Erythroblast (primary cell): ENCODE measurements at regions not wholly inside any gene's neighbourhood (a gene's known extent, or its start where the extent isn't known, plus 50 kb on each side); places are given as distances from the start of the nearest gene placed in this dataset.

Experiments
- GATA1 ChIP-seq: IDR thresholded peaks from 2 replicates; pipeline ENCODE4 v1.6.1; 2011; ENCODE audit warnings: low read depth, mild to moderate bottlenecking, control low read depth, low read length, moderate library complexity
- POLR2A ChIP-seq: IDR thresholded peaks from 2 replicates; pipeline ENCODE4 v1.6.1; 2011; ENCODE audit warnings: mild to moderate bottlenecking, low read length

DNA sequence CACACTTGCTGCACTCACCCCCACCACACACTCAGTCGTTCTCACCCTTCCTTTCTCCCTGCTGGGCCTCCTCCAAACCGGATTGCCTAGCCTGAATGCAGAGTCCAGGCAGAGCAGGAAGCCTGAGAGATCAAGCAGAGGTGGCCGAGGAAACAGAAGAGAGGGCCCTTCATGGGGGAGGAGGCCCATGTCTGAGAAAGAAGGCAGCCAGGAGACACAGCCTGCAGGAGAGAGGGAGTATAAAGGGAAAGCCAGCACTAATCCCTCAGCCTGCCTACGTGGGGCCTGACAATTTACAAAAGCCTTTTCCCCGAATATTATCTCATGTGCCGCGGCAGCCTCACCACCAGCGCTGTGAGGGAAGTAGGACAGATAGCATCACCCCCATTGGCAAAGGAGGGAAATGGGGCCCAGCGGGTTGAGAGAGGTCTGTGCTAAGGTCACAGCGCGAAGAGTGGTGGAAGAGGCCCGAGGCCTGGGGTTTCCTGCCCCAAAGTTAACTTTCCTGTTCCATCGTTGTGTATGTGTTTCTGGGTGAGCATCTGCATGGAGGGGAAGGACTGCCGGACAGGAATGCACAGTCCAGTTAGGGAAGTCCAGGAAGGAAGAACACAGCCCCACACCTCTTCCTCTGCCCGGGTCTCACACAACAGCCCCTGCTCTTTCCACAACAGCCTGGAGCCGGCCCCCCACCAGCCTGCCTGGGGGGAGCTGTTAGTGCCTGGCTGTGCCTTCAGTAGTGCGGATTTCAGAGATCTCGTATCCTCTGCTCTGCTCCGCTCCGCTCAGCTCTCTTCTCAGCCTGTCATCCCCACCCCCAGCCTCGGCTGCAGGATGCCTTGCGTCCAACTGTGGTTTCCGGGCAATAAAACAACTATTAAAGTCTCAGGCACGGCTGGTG, 50.9 kb upstream of the BCOR start:
- TF ChIP-seq POLR2A (no peak), GATA1 (no peak)
